NOMO-1 treated with dmso at 0.1 percent for 144 hours (cell line): ENCODE measurements at regions not wholly inside any gene's neighbourhood (a gene's known extent, or its start where the extent isn't known, plus 50 kb on each side); places are given as distances from the start of the nearest gene placed in this dataset.

Source experiments
- DNase-seq: peaks from one replicate; lab custom pipeline; 2025; ENCODE audit not compliant: unreplicated experiment; lab: John Stamatoyannopoulos, UW

DNA sequence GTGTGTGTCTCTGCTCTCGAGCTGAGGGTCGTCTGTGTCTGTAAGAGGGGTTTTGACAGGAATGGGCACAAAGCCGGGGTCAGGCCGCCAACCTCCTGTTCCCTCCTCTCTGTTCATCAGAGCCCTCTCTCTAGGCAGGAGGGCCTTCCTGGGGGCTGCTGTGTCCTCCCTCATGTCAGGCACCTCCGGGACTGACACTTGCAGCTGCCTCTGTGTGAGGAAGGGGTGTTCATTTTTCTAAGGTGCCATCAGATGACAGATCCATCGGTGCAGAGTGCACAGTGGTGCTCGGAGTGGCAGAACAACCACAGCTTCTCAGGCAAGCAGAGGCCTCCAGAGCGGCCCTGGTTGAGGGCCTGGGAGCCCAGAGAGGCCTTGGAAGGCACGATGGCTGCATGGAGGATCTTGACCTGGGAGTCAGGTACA, 265.4 kb upstream of the B3GAT1 start:
- no peak for DNase-seq

DNA sequence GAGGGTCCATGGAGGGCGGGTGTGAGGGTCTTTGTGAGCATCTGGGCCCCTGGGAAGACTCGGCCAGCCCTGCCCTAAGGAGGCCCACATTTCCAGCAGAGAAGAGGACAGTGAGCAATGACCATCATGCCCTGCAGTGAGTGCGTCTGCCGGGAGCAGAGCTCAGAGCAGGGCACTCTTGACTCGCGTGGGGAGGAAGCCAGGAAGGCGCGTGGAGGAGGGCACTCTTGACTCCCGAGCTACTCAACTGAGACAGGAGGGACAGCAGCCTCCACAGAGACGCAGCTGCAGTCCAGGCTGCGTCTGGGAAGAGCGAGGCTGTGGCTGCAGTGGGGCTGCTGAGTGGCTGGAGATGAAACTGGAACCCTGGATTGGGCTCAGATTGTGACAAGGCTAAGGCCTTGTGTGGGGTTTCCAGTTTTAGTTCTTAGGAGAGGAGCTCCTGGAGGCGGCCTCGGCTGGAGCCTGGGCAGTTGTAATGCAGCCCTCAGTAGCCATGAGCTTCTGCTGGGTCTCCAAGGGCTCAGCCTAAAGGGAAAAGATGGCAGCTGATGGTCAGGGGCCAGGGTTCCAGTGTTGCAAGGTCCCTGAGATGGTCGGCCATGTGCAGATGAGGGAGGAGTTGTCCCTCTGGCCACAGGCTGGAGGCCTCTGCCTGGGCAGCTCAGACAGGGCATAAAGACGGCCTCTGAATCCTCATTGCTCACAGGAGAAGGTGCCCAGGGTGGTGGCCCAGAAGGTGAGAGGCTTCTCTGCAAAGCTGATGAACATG, 264.7 kb upstream of the B3GAT1 start:
- DNase-seq: no peak

- no peak for DNase-seq
Observed at GRCh38 chr11:134675983-134676382, 263.9 kb upstream of the B3GAT1 start.

DNA sequence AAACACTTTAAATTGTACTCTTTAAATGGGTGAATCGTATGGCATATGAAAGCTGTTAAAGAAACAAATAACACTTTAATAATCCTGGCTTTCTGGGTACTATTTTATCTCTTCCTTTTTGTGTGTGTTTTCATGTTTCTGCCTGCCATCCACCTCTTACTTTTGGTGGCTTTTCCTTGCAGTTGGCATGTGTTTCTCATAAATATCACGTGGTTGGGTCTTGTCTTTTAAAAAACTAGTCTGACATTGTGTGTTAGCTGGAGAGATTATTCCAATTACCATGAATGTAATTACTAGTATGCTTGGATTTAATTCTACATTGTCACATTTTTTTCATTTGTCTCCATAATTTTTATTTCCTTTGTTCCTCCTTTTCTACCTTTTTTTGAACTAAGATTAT, 262.9 kb upstream of the B3GAT1 start:
- no peak for DNase-seq

GRCh38 chr11:134670961-134671370, 258.9 kb upstream of the B3GAT1 start:
- no peak for DNase-seq

GRCh38 chr11:134670247-134670782, 258.3 kb upstream of the B3GAT1 start:
- no peak for DNase-seq

DNA sequence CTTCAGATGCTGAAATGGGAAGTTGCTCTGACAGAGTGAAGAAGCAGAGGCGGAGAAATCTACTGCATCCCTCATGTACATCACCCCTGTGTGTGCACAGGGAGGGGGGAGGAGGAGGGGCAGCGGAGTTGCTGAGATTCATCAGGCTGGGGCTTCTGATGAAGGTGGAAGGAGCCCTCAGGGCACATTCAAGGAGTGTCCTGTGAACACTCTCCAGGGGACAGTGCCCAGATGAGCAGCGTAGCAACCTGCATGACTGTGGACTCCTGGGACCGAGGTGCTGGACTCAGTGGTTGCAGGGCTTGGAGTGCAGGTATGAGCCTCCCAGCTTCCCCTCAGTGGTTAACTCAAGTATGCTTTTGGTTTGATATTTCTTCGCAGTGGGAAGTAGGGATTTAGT, 257.8 kb upstream of the B3GAT1 start:
- no peak for DNase-seq

DNA sequence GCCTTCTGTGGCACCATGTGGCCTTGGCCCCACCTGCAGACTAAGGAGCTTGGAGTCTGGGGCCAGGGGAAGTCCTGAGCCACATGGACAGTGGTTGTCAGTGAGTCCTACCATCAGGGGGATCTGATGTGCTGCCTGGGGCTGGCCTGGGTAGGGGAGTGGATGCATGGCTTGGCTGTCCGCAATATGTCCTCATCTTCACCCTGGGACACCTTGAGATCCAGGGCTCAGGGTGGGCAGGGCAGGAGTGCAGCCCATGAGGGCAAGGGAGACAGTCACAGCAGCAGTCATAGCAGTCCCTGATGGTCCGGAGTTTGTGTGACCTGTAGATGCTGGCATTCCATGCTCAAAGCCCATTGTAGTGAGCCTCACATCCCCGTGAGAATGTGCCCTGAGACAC, 256.8 kb upstream of the B3GAT1 start:
- DNase-seq: no peak

GRCh38 chr11:134668076-134668475, 256.0 kb upstream of the B3GAT1 start:
- no peak for DNase-seq

DNA sequence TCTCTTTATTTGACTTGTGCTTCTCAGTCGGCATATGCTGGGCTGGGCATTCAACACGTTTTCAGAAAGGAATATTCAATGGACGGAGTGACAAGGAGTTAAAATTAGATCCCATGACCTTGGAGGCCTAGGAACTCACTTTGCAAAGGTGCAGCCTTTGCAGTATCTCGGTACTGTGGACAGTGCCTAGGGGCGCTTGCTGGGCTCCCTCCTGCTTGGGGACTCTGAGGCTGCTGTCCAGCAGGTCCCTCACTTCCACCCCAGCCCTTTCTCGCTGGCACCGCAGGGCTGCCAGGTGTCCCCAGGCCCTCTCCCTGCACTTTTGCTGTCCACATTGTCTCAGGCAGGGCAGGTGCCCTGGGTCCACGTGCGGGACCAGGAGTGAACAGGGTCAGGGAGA, 255.5 kb upstream of the B3GAT1 start:
- no peak for DNase-seq

DNA sequence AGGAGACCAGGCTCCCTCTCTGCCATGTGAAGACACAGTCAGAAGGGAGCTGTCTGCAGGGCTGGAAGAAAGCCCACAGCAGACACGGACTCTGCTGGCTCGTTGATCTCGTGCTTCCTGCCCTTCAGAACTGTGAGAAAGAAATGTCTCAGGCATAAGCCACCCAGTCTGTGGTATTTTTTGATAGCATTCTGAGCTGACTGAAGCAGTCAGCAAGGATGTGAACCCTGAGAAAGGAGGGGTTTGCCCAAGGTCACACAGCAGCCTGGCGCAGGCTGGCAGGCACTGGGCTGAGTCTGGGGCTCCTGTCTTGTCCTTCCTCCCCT, 255.1 kb upstream of the B3GAT1 start:
- DNase-seq: no peak

DNA sequence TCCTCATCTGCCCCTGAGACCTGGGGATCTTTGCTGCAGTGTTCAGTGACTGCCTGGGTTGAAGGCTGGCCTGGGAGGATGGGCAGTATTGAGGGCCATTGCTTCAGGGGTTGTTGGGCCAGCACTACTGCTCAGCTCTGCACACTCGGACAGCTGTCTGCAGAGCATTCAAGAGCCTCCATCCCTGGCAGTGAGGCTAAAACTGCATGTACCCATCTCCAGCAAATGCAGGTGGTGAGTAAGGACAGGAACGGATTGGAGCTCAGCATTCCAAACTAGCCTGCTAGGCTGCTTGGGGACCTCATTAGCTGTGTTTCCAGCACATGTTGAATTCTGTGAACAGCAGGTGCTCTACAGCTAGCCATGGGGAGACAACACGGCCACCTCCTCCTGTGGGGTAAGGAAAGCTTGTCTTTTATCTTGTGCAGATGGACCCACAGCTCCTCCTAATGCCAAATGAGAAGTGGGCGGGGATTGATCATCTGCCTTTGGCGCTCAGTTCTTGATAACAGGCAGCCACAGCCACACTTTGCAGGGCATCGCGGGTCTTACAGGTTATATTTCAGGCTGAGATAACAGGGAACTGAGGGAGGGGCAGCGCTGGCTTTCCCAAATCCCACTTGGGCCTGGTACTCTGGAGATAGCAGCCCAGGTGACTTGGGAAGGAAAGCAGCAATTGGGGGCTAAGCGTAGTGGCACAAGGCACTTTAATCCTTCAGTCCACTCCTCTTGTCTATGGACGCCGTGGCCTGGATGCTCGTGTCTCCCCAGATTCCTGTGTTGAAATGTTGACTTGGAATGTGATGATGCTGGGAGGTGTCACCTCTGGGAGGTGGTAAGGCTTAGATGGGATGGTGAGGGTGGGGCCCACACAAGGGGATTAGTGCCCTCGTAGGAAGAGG, 254.5 kb upstream of the B3GAT1 start:
- DNase-seq: no peak

DNA sequence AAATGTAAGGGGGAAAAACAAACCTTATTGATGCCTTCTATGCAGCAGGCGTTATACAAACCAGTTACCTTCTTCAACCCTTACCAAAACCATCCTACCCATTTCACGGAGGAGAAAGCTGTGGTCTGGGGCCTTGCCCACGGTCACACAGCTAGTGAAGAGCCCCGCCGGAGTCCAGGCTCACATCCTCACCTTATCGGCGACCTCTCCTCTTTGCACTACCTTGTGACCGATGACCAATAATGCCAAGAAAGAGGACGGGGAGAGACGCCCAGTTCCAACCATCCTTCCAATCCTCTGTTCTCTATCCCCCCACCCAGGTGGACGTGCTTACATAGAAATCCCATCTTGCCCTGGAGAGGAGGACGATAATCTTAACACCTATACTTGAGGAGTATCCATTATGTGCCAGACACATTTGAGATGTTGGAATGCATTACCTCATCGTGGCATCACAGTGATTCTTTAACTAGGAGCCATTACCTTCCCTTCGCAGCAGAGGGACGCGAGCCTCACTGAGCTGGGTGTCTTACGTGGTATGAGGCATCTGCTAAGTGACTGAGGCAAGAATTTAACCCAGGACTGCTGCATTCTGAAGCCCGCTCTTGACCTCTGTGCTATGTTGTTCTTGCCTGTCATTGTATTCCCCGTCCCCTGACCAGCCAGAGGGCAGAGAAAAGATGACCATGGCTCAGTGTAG, 253.7 kb upstream of the B3GAT1 start:
- DNase-seq: no peak

- no peak for DNase-seq
Observed at GRCh38 chr11:134665188-134665535, 253.1 kb upstream of the B3GAT1 start.

DNA sequence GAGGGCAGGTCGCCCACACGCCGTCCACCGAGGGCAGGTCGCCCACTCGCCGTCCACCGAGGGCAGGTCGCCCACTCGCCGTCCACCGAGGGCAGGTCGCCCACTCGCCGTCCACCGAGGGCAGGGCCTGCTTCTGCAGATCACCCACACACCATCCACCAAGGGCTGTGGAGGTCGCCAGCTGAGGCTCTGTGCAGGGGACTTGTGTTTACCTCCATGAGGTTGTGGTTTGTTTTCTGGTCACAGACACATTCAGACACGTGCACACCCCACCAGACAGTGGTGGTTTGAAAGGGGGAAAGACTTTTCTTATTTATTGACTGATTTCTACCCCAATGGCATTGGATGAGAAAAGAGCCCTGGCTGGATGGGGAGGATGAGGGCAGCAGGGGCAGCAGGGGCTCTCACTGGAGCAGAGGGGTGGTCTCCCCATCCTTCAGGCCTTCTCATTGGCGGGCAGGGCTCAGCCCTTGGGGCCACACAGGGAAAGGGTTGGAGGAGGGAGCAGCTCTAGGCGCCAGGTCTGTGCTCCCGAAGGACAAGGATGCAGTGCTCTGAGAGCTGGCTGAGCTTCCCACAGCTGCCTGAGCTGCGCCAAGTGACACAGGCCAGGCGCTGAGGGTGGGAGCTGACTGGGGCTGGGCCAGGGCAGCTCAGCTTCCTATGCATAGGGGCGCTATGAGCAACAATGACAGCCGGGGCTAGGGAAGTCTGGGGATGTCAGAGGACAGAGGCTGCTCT, 252.6 kb upstream of the B3GAT1 start:
- no peak for DNase-seq

DNA sequence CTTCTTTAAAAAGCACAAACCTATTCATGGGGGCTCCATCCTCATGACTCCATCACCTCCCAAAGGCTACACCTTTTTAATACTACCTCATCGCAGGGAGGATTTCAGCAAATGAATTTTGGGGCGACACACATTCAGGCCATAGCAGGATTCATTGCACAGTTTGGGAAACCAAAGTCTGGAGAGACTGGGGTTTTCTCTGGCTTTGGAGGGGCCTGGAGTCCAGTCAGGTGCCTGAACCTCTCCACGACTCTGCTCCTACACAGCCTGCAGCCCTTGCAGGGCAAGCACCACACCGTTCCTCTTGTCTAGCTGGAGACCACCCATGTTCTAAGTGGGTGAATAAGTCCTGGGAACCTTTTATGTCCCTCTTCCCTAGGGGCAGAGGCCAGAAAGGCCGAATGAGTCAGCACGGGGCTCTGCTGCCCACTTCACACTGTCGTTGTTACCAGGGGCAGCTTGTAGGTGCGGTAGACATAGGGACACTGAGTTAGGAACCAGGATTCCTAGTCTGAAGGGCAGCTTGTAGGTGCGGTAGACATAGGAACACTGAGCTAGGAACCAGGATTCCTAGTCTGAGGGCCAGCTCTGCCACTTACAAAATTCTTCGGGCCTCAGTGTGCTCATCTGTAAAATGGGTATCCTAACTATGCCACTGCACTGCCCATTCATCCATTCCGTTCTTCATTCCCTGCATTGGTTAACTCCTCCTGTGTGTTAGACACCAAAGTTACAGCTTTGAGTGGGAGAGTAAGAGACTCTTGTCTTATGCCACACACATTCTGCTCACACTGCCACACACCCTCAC, 251.7 kb upstream of the B3GAT1 start:
- no peak for DNase-seq

- DNase-seq: no peak
Observed at GRCh38 chr11:134662629-134663360, 250.8 kb upstream of the B3GAT1 start.

GRCh38 chr11:134661660-134662059, 249.6 kb upstream of the B3GAT1 start:
- no peak for DNase-seq

- DNase-seq: no peak
Observed at GRCh38 chr11:134660416-134660815, 248.4 kb upstream of the B3GAT1 start.
